ENCODE measurements at regions not wholly inside any gene's neighbourhood (a gene's known extent, or its start where the extent isn't known, plus 50 kb on each side); places are given as distances from the start of the nearest gene placed in this dataset.

GRCh38 chr18:75654851-75655751 is 227.6 kb upstream of the SMIM21 start:
- peak; percentile 61 for FAIRE-seq

GRCh38 chr18:75654386-75654785 is 226.9 kb upstream of the SMIM21 start:
- FAIRE-seq: no peak

- FAIRE-seq: no peak
These were observed 225.0 kb upstream of the SMIM21 start for GRCh38 chr18:75652528-75652927.

GRCh38 chr18:75644871-75645270 is 217.4 kb upstream of the SMIM21 start:
- FAIRE-seq: no peak

- FAIRE-seq: no peak
These were observed 215.6 kb upstream of the SMIM21 start for GRCh38 chr18:75643083-75643482.

- FAIRE-seq: no peak
These were observed 211.9 kb upstream of the SMIM21 start for GRCh38 chr18:75639472-75639831.

GRCh38 chr18:75638776-75639471 is 211.4 kb upstream of the SMIM21 start:
- FAIRE-seq: no peak

GRCh38 chr18:75638223-75638775 is 210.8 kb upstream of the SMIM21 start:
- FAIRE-seq: peak; percentile 33

GRCh38 chr18:75635096-75635495 is 207.6 kb upstream of the SMIM21 start:
- FAIRE-seq: no peak

GRCh38 chr18:75625966-75626365 is 198.5 kb upstream of the SMIM21 start:
- FAIRE-seq: no peak

GRCh38 chr18:75624869-75625268 is 197.4 kb upstream of the SMIM21 start:
- no peak for FAIRE-seq

GRCh38 chr18:75621818-75622217 is 194.3 kb upstream of the SMIM21 start:
- FAIRE-seq: no peak

- no peak for FAIRE-seq
These were observed 190.6 kb upstream of the SMIM21 start for GRCh38 chr18:75618146-75618545.

- FAIRE-seq: peak; percentile 83
These were observed 185.0 kb upstream of the SMIM21 start for GRCh38 chr18:75612456-75612855.

GRCh38 chr18:75607701-75608100 is 180.2 kb upstream of the SMIM21 start:
- no peak for FAIRE-seq

- FAIRE-seq: no peak
These were observed 165.0 kb upstream of the SMIM21 start for GRCh38 chr18:75592527-75592926.

GRCh38 chr18:75588412-75588811 is 160.9 kb upstream of the SMIM21 start:
- FAIRE-seq: no peak

- FAIRE-seq: no peak
These were observed 159.6 kb upstream of the SMIM21 start for GRCh38 chr18:75587131-75587530.

GRCh38 chr18:75586130-75586889 is 158.8 kb upstream of the SMIM21 start:
- no peak for FAIRE-seq

GRCh38 chr18:75582940-75583339 is 155.4 kb upstream of the SMIM21 start:
- no peak for FAIRE-seq

GRCh38 chr18:75582406-75582821 is 154.9 kb upstream of the SMIM21 start:
- peak; percentile 8 for FAIRE-seq

- no peak for FAIRE-seq
These were observed 154.0 kb upstream of the SMIM21 start for GRCh38 chr18:75581336-75582131.

All from endometrium (tissue), 2 donors.